ENCODE measurements at regions not wholly inside any gene's neighbourhood (a gene's known extent, or its start where the extent isn't known, plus 50 kb on each side); places are given as distances from the start of the nearest gene placed in this dataset.

GRCh38 chr1:60436186-60436585 lies 362.6 kb upstream of the C1orf87 start:
- no peaks in the 10 kb centered on the region for H3K36me3 ChIP-seq
- no peaks in the 10 kb centered on the region for H3K9me3 ChIP-seq
- no peak for DNase-seq
- H3K27me3 ChIP-seq, result no peaks in the 10 kb centered on the region
- no peak overlapping the region for H3K4me3 ChIP-seq

GRCh38 chr1:60431593-60431992 lies 358.0 kb upstream of the C1orf87 start:
- no peak overlapping the region for H3K4me3 ChIP-seq

GRCh38 chr1:60430375-60430774 lies 356.8 kb upstream of the C1orf87 start:
- Histone ChIP-seq H3K36me3 (no peaks in the 10 kb centered on the region), H3K27me3 (no peaks in the 10 kb centered on the region), H3K4me3 (no peak overlapping the region), H3K9me3 (no peaks in the 10 kb centered on the region)
- no peak for DNase-seq

More at GRCh38 chr1:60431593-60431992, 358.0 kb upstream of the C1orf87 start:
- no peaks in the 10 kb centered on the region for H3K36me3 ChIP-seq
- H3K9me3 ChIP-seq, result no peaks in the 10 kb centered on the region
- no peak for DNase-seq
- H3K27me3 ChIP-seq, result no peaks in the 10 kb centered on the region

GRCh38 chr1:60428127-60428526 lies 354.6 kb upstream of the C1orf87 start:
- no peaks in the 10 kb centered on the region for H3K9me3 ChIP-seq
- no peaks in the 10 kb centered on the region for H3K27me3 ChIP-seq
- DNase-seq, result no peak
- no peaks in the 10 kb centered on the region for H3K36me3 ChIP-seq
- H3K4me3 ChIP-seq, result no peak overlapping the region

- H3K27me3 ChIP-seq, result no peaks in the 10 kb centered on the region
- no peak overlapping the region for H3K4me3 ChIP-seq
- H3K36me3 ChIP-seq, result no peaks in the 10 kb centered on the region
- H3K9me3 ChIP-seq, result no peaks in the 10 kb centered on the region
- DNase-seq, result no peak
Observed at GRCh38 chr1:60427701-60428100, 354.1 kb upstream of the C1orf87 start.

- DNase-seq, result no peak
- Histone ChIP-seq H3K27me3 (no peaks in the 10 kb centered on the region), H3K4me3 (no peak overlapping the region), H3K36me3 (no peaks in the 10 kb centered on the region), H3K9me3 (no peaks in the 10 kb centered on the region)
Observed at GRCh38 chr1:60427194-60427593, 353.6 kb upstream of the C1orf87 start.

- H3K36me3 ChIP-seq, result no peaks in the 10 kb centered on the region
- no peak overlapping the region for H3K4me3 ChIP-seq
- no peak for DNase-seq
- H3K9me3 ChIP-seq, result no peaks in the 10 kb centered on the region
- H3K27me3 ChIP-seq, result no peaks in the 10 kb centered on the region
Observed at GRCh38 chr1:60425528-60425927, 352.0 kb upstream of the C1orf87 start.

- Histone ChIP-seq H3K4me3 (no peak overlapping the region), H3K36me3 (no peaks in the 10 kb centered on the region)
- no peak for DNase-seq
Observed at GRCh38 chr1:60423146-60423780, 349.7 kb upstream of the C1orf87 start.

GRCh38 chr1:60421965-60422364 lies 348.4 kb upstream of the C1orf87 start:
- Histone ChIP-seq H3K27me3 (no peaks in the 10 kb centered on the region), H3K9me3 (no peaks in the 10 kb centered on the region), H3K4me3 (no peak overlapping the region), H3K36me3 (no peaks in the 10 kb centered on the region)
- DNase-seq, result no peak

More at GRCh38 chr1:60423146-60423780, 349.7 kb upstream of the C1orf87 start:
- H3K27me3 ChIP-seq, result no peaks in the 10 kb centered on the region
- no peaks in the 10 kb centered on the region for H3K9me3 ChIP-seq

- Histone ChIP-seq H3K36me3 (no peaks in the 10 kb centered on the region), H3K27me3 (no peaks in the 10 kb centered on the region), H3K9me3 (no peaks in the 10 kb centered on the region), H3K4me3 (no peak overlapping the region)
- DNase-seq, result no peak
Observed at GRCh38 chr1:60419023-60419422, 345.5 kb upstream of the C1orf87 start.

GRCh38 chr1:60415696-60416095 lies 342.1 kb upstream of the C1orf87 start:
- Histone ChIP-seq H3K4me3 (no peak overlapping the region), H3K27me3 (no peaks in the 10 kb centered on the region), H3K9me3 (no peaks in the 10 kb centered on the region), H3K36me3 (no peaks in the 10 kb centered on the region)
- DNase-seq, result no peak

- Histone ChIP-seq H3K9me3 (no peaks in the 10 kb centered on the region), H3K36me3 (no peaks in the 10 kb centered on the region), H3K4me3 (no peak overlapping the region), H3K27me3 (no peaks in the 10 kb centered on the region; the same call in 1 of the 2 replicates)
- no peak for DNase-seq
Observed at GRCh38 chr1:60413091-60413490, 339.5 kb upstream of the C1orf87 start.

- DNase-seq, result no peak
- Histone ChIP-seq H3K9me3 (no peaks in the 10 kb centered on the region), H3K27me3 (no peaks in the 10 kb centered on the region; the same call in 1 of the 2 replicates), H3K4me3 (no peak overlapping the region), H3K36me3 (no peaks in the 10 kb centered on the region)
Observed at GRCh38 chr1:60411591-60411990, 338.0 kb upstream of the C1orf87 start.

GRCh38 chr1:60402816-60403215 lies 329.2 kb upstream of the C1orf87 start:
- no peaks in the 10 kb centered on the region for H3K36me3 ChIP-seq
- no peak overlapping the region for H3K4me3 ChIP-seq
- no peaks in the 10 kb centered on the region for H3K9me3 ChIP-seq
- DNase-seq, result no peak
- no peaks in the 10 kb centered on the region for H3K27me3 ChIP-seq

GRCh38 chr1:60402216-60402615 lies 328.6 kb upstream of the C1orf87 start:
- Histone ChIP-seq H3K27me3 (no peaks in the 10 kb centered on the region), H3K4me3 (no peak overlapping the region), H3K36me3 (no peaks in the 10 kb centered on the region), H3K9me3 (no peaks in the 10 kb centered on the region)
- no peak for DNase-seq

- DNase-seq, result no peak
- Histone ChIP-seq H3K36me3 (no peaks in the 10 kb centered on the region), H3K4me3 (no peak overlapping the region), H3K27me3 (no peaks in the 10 kb centered on the region), H3K9me3 (no peaks in the 10 kb centered on the region)
Observed at GRCh38 chr1:60394436-60394835, 320.9 kb upstream of the C1orf87 start.

GRCh38 chr1:60390593-60391282 lies 317.2 kb upstream of the C1orf87 start:
- H3K27me3 ChIP-seq, result no peaks in the 10 kb centered on the region
- no peaks in the 10 kb centered on the region for H3K9me3 ChIP-seq
- no peak for DNase-seq
- no peak overlapping the region for H3K4me3 ChIP-seq
- no peaks in the 10 kb centered on the region for H3K36me3 ChIP-seq

All from MG63 (cell line).